MM.1S (cell line): ENCODE measurements at regions not wholly inside any gene's neighbourhood (a gene's known extent, or its start where the extent isn't known, plus 50 kb on each side); places are given as distances from the start of the nearest gene placed in this dataset.

Experiments
- EZH2 ChIP-seq: fragments of 300-600 bp; sonication (generic); optimal IDR thresholded peaks from 2 replicates; pipeline ENCODE3; 2017; ENCODE audit warnings: low read depth, mild to moderate bottlenecking, antibody characterized with exemption, low read length, mixed read lengths
- EZH2phosphoT487 ChIP-seq: fragments of 300-600 bp; sonication (generic); IDR thresholded peaks from 2 replicates; pipeline ENCODE4 v1.6.1; 2018; ENCODE audit warnings: antibody characterized with exemption, low read length
- TF ChIP-seq, protein P1 (sequence below): fragments of 300-600 bp; sonication (generic); IDR thresholded peaks from 2 replicates; pipeline ENCODE4 v1.5.1; 2016; ENCODE audit warnings: antibody characterized with exemption, low read length, mixed read lengths

DNA sequence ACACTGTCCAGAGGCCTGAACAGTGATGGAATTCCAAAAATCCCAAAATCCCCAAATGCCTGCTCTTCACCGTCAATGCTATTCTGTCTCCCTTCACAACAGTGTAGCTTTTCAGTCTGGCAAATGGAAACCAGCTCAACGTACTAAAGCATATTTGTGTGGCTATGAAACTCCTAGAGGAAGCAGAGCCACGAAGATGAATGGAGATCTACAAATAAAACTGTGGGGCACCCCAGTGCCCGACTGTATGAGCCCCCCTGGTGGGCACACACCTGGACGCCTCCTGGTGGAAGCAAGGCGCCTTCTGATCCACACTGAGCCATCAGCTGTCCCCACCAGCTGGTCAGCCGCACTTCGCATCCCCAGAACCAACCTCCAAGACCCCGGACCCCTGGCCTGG lies 129.1 kb upstream of the SOD1 start:
- TF ChIP-seq, protein P1, sequence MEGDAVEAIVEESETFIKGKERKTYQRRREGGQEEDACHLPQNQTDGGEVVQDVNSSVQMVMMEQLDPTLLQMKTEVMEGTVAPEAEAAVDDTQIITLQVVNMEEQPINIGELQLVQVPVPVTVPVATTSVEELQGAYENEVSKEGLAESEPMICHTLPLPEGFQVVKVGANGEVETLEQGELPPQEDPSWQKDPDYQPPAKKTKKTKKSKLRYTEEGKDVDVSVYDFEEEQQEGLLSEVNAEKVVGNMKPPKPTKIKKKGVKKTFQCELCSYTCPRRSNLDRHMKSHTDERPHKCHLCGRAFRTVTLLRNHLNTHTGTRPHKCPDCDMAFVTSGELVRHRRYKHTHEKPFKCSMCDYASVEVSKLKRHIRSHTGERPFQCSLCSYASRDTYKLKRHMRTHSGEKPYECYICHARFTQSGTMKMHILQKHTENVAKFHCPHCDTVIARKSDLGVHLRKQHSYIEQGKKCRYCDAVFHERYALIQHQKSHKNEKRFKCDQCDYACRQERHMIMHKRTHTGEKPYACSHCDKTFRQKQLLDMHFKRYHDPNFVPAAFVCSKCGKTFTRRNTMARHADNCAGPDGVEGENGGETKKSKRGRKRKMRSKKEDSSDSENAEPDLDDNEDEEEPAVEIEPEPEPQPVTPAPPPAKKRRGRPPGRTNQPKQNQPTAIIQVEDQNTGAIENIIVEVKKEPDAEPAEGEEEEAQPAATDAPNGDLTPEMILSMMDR, result no peak
- TF ChIP-seq EZH2 (no peak), EZH2phosphoT487 (no peak)
